ENCODE measurements at regions not wholly inside any gene's neighbourhood (a gene's known extent, or its start where the extent isn't known, plus 50 kb on each side); places are given as distances from the start of the nearest gene placed in this dataset.
"Not testable (repeated sequence)": the region's sequence is repeated elsewhere in the genome, so short reads cannot be mapped to it uniquely, and the experiment has no call there.

DNA sequence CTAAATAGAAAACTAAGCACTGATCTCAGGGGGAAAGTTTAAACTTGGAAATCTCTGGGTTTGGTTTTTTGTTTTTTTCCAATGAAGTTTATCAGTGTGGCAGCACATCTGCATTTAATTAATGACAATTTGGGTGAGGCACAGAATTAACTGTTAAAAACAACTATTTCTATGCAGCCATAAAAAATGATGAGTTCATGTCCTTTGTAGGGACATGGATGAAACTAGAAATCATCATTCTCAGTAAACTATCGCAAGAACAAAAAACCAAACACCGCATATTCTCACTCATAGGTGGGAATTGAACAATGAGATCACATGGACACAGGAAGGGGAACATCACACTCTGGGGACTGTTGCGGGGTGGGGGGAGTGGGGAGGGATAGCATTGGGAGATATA is 98.0 kb downstream of the DAD1 start:
- H4K91ac ChIP-seq (ENCODE audit: insufficient read depth, low read depth, low read length); H3K4ac ChIP-seq (ENCODE audit: low read depth, low read length); ATAC-seq (ENCODE audit: low read depth); H4K5ac ChIP-seq (ENCODE audit: low read depth, low read length); H3K56ac ChIP-seq (ENCODE audit: extremely low read depth, insufficient read depth, low read length); H3K18ac ChIP-seq (ENCODE audit: low read depth, low read length); H3K27ac ChIP-seq (ENCODE audit: insufficient read depth, low read length); H3K9ac ChIP-seq (ENCODE audit: low read depth, low read length); H2BK120ac ChIP-seq (ENCODE audit: low read depth, low read length); H3K4me3 ChIP-seq (ENCODE audit: insufficient read depth, low read depth, low read length); H3K9me1 ChIP-seq (ENCODE audit: insufficient read depth, low read length); H2AK9ac ChIP-seq (replicated peaks; ENCODE audit: low read depth, low read length, poor library complexity); CTCF ChIA-PET; H2BK5ac ChIP-seq (ENCODE audit: low read depth, low read length, poor library complexity, severe bottlenecking); H3K23ac ChIP-seq (ENCODE audit: low read depth, low read length); H3K9me3 ChIP-seq (ENCODE audit: control insufficient read depth, insufficient read depth, low read length); in situ Hi-C loops (cut with MboI; ENCODE audit: low sequenced_read_pairs); H3K79me1 ChIP-seq (ENCODE audit: low read depth in 1 of 2, low read length in 2 of 2); H2BK15ac ChIP-seq (ENCODE audit: low read depth, low read length); H3K14ac ChIP-seq (replicated peaks; ENCODE audit: low read depth, low read length); DNase-seq; H4K8ac ChIP-seq (ENCODE audit: low read depth in 2 of 2, low read length in 2 of 2); H3K4me2 ChIP-seq (ENCODE audit: low read depth, low read length); H4K20me1 ChIP-seq (ENCODE audit: insufficient read depth, low read length); dilution Hi-C loops (cut with HindIII; ENCODE audit: low sequenced_read_pairs, unreplicated experiment); H2AFZ ChIP-seq (replicated peaks; ENCODE audit: low read length, poor library complexity); H3K36me3 ChIP-seq (ENCODE audit: control insufficient read depth, insufficient read depth, low read length); H2BK20ac ChIP-seq (ENCODE audit: low read depth, low read length); H3K4me1 ChIP-seq (ENCODE audit: control insufficient read depth, insufficient read depth, low read length); H2AK5ac ChIP-seq (ENCODE audit: low read depth, low read length); BruUV-seq (replicated peaks); intact Hi-C loops (cut with micrococcal nuclease): not testable (repeated sequence)
- no CpG with 5 or more reads among the region's 3 CpGs for WGBS, 2 experiments (ENCODE audit: extremely low coverage in 2 of 2, insufficient read length in 1 of 2)
- peaks cover 76% of the 10 kb centered on the region for H3K27me3 ChIP-seq (ENCODE audit: control insufficient read depth, insufficient read depth, low read length)
- POLR2A ChIA-PET (ENCODE audit: unreplicated experiment), result interaction anchor here (0.7 kb wide), 1 partner anchor 22 kb away, joined by 3 read pairs; no protein-coding TSS in a partner anchor

Measured in IMR-90 (cell line).